ENCODE measurements at regions not wholly inside any gene's neighbourhood (a gene's known extent, or its start where the extent isn't known, plus 50 kb on each side); places are given as distances from the start of the nearest gene placed in this dataset.

DNA sequence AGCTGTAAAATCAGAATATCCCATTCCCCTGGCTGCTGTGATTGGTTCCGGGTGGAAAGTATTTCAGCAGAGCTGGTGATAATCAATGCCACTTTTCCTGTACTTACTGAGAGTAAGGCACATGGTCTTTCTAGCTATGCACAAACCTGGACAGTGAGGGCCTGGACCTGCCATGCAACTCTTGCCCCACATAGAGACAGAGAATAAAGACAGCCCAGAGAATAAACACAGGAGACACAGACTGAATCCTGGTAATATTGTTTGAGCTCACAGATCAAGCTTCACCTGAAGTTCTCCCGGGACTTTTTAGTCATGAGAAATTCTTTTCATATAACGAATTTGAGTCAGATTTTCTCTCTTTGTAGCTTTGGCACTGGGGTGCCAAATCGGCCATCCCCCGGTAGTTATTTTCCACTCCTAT, 81.9 kb downstream of the ACAA2 start:
- TF ChIP-seq POLR2A (IDR thresholded peaks at IDR 0.05), result no peak
- TF ChIP-seq, protein P1, sequence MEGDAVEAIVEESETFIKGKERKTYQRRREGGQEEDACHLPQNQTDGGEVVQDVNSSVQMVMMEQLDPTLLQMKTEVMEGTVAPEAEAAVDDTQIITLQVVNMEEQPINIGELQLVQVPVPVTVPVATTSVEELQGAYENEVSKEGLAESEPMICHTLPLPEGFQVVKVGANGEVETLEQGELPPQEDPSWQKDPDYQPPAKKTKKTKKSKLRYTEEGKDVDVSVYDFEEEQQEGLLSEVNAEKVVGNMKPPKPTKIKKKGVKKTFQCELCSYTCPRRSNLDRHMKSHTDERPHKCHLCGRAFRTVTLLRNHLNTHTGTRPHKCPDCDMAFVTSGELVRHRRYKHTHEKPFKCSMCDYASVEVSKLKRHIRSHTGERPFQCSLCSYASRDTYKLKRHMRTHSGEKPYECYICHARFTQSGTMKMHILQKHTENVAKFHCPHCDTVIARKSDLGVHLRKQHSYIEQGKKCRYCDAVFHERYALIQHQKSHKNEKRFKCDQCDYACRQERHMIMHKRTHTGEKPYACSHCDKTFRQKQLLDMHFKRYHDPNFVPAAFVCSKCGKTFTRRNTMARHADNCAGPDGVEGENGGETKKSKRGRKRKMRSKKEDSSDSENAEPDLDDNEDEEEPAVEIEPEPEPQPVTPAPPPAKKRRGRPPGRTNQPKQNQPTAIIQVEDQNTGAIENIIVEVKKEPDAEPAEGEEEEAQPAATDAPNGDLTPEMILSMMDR (IDR thresholded peaks at IDR 0.05 in 4 of 5, conservative IDR thresholded peaks at IDR 0.05 in 1 of 5), result no peak
